ENCODE measurements at regions not wholly inside any gene's neighbourhood (a gene's known extent, or its start where the extent isn't known, plus 50 kb on each side); places are given as distances from the start of the nearest gene placed in this dataset.

- no peaks in the 10 kb centered on the region for H3K36me3 Mint-ChIP-seq (ENCODE audit: low read depth)
- ChIA-PET POLR2A (no interaction called here), CTCF (no interaction called here)
- H3K4me3 Mint-ChIP-seq, result no peak overlapping the region
- ATAC-seq (ENCODE audit: poor library complexity) (no peak), DNase-seq (no peak)
- no peaks in the 10 kb centered on the region for H3K4me1 Mint-ChIP-seq (ENCODE audit: low read depth)
- no peak overlapping the region for H3K27ac ChIP-seq (ENCODE audit: low read depth in 1 of 2, low read length in 2 of 2)
- TF ChIP-seq, protein P1, sequence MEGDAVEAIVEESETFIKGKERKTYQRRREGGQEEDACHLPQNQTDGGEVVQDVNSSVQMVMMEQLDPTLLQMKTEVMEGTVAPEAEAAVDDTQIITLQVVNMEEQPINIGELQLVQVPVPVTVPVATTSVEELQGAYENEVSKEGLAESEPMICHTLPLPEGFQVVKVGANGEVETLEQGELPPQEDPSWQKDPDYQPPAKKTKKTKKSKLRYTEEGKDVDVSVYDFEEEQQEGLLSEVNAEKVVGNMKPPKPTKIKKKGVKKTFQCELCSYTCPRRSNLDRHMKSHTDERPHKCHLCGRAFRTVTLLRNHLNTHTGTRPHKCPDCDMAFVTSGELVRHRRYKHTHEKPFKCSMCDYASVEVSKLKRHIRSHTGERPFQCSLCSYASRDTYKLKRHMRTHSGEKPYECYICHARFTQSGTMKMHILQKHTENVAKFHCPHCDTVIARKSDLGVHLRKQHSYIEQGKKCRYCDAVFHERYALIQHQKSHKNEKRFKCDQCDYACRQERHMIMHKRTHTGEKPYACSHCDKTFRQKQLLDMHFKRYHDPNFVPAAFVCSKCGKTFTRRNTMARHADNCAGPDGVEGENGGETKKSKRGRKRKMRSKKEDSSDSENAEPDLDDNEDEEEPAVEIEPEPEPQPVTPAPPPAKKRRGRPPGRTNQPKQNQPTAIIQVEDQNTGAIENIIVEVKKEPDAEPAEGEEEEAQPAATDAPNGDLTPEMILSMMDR (IDR thresholded peaks at IDR 0.05), result no peak
- H3K9me3 ChIP-seq (ENCODE audit: control insufficient read depth in 1 of 2, insufficient read depth in 1 of 2, low read length in 2 of 2), result peaks cover 0 to 6% of the 10 kb centered on the region in 2 experiments
- H3K4me1 ChIP-seq (ENCODE audit: insufficient read depth, low read length), result no peaks in the 10 kb centered on the region
- H3K27ac Mint-ChIP-seq, result no peak overlapping the region
- intact Hi-C loops (cut with DNase I, micrococcal nuclease), result no loop called here
- peaks cover 18% of the 10 kb centered on the region for H3K27me3 Mint-ChIP-seq
- H3K4me3 ChIP-seq (ENCODE audit: low read length), result no peak overlapping the region
- H3K9me3 Mint-ChIP-seq, result peaks cover 5% of the 10 kb centered on the region
- no peaks in the 10 kb centered on the region for H3K36me3 ChIP-seq (ENCODE audit: insufficient read depth, low read length)
- peaks cover 0 to 3% of the 10 kb centered on the region in 2 experiments for H3K27me3 ChIP-seq (ENCODE audit: control insufficient read depth in 1 of 2, insufficient read depth in 2 of 2, low read length in 2 of 2)
These were observed 68.1 kb upstream of the CCBE1 start for GRCh38 chr18:59765343-59765742.

DNA sequence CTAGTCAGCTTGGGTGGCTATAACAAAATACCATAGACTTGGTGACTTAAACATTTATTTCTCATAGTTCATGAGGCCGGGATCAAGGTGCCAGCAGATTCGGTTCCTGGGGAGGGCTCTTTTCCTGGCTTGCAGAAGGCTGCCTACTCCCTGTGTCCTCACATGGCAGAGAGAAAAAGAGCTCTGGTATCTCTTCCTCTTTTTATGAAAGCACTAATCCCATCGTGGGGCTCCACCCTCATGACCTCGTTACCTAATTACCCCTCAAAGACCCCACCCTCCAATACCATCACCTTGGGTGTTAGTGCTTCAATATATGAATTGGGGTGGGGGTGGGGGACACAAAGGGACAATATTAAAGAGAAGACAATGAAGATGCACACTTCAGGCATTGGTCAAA is 67.1 kb upstream of the CCBE1 start:
- ChIA-PET POLR2A (no interaction called here), CTCF (no interaction called here)
- ATAC-seq (ENCODE audit: poor library complexity), result no peak
- intact Hi-C loops (cut with DNase I, micrococcal nuclease), result no loop called here
- no peak overlapping the region for H3K4me3 ChIP-seq (ENCODE audit: low read length)
- TF ChIP-seq, protein P1 (IDR thresholded peaks at IDR 0.05), result no peak
- Mint-ChIP-seq H3K4me3 (no peak overlapping the region), H3K27ac (no peak overlapping the region), H3K9me3 (peaks cover 5% of the 10 kb centered on the region), H3K27me3 (peaks cover 11% of the 10 kb centered on the region), H3K4me1 (ENCODE audit: low read depth) (no peaks in the 10 kb centered on the region), H3K36me3 (ENCODE audit: low read depth) (no peaks in the 10 kb centered on the region)
- no peaks in the 10 kb centered on the region for H3K27me3 ChIP-seq (ENCODE audit: control insufficient read depth in 1 of 2, insufficient read depth in 2 of 2, low read length in 2 of 2)
- no peaks in the 10 kb centered on the region for H3K36me3 ChIP-seq (ENCODE audit: insufficient read depth, low read length)
- no peaks in the 10 kb centered on the region for H3K4me1 ChIP-seq (ENCODE audit: insufficient read depth, low read length)
- H3K27ac ChIP-seq (ENCODE audit: low read depth in 1 of 2, low read length in 2 of 2), result no peak overlapping the region
- DNase-seq, result no peak
- H3K9me3 ChIP-seq (ENCODE audit: control insufficient read depth in 1 of 2, insufficient read depth in 1 of 2, low read length in 2 of 2), result peaks cover 0 to 6% of the 10 kb centered on the region in 2 experiments

DNA sequence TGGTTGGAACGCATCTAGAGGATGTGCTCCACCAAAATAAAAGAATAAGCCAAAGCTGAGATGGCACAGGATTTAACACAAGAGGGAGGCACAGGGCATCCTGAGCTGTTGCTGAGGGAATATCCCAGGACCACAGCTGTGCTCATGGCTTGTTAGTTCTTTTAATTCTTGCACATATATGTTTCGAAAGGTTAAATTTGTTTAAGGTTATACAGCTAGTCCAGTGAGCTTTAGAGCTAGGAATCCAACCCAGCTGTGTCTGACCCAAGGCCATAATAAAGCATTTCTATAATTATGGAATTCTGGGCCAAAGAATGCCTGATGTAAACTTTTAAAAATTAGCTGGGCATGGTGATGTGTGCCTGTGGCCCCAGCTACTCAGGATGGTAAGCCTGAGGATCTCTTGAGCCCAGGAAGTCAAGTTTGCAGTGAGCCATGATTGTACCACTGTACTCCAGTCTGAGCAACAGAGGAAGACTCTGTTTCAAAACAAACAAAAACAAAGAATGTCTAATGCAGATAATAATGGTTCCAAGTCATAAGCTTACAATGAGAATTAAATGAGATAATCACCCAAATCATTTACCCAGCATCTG is 66.4 kb upstream of the CCBE1 start:
- ChIA-PET CTCF (no interaction called here), POLR2A (no interaction called here)
- no peak overlapping the region for H3K4me3 ChIP-seq (ENCODE audit: low read length)
- Mint-ChIP-seq H3K4me1 (ENCODE audit: low read depth) (no peaks in the 10 kb centered on the region), H3K36me3 (ENCODE audit: low read depth) (no peaks in the 10 kb centered on the region), H3K27me3 (peaks cover 12% of the 10 kb centered on the region), H3K4me3 (no peak overlapping the region), H3K9me3 (peaks cover 5% of the 10 kb centered on the region), H3K27ac (no peak overlapping the region)
- DNase-seq (no peak), ATAC-seq (ENCODE audit: poor library complexity) (no peak)
- no peak overlapping the region for H3K27ac ChIP-seq (ENCODE audit: low read depth in 1 of 2, low read length in 2 of 2)
- H3K36me3 ChIP-seq (ENCODE audit: insufficient read depth, low read length), result no peaks in the 10 kb centered on the region
- peaks cover 0 to 6% of the 10 kb centered on the region in 2 experiments for H3K9me3 ChIP-seq (ENCODE audit: control insufficient read depth in 1 of 2, insufficient read depth in 1 of 2, low read length in 2 of 2)
- TF ChIP-seq, protein P1 (IDR thresholded peaks at IDR 0.05), result no peak
- H3K27me3 ChIP-seq (ENCODE audit: control insufficient read depth in 1 of 2, insufficient read depth in 2 of 2, low read length in 2 of 2), result no peaks in the 10 kb centered on the region
- H3K4me1 ChIP-seq (ENCODE audit: insufficient read depth, low read length), result no peaks in the 10 kb centered on the region
- intact Hi-C loops (cut with DNase I, micrococcal nuclease), result no loop called here

All from CD4-positive, alpha-beta T cell (primary cell).